NCI-H748 treated with DMSO at 0.1 percent for 48 hours (cell line): ENCODE measurements at regions not wholly inside any gene's neighbourhood (a gene's known extent, or its start where the extent isn't known, plus 50 kb on each side); places are given as distances from the start of the nearest gene placed in this dataset.
"Not testable (repeated sequence)": the region's sequence is repeated elsewhere in the genome, so short reads cannot be mapped to it uniquely, and the experiment has no call there.

Experiments used
- DNase-seq: peaks from one replicate; lab custom pipeline; 2025; lab: John Stamatoyannopoulos, UW

DNA sequence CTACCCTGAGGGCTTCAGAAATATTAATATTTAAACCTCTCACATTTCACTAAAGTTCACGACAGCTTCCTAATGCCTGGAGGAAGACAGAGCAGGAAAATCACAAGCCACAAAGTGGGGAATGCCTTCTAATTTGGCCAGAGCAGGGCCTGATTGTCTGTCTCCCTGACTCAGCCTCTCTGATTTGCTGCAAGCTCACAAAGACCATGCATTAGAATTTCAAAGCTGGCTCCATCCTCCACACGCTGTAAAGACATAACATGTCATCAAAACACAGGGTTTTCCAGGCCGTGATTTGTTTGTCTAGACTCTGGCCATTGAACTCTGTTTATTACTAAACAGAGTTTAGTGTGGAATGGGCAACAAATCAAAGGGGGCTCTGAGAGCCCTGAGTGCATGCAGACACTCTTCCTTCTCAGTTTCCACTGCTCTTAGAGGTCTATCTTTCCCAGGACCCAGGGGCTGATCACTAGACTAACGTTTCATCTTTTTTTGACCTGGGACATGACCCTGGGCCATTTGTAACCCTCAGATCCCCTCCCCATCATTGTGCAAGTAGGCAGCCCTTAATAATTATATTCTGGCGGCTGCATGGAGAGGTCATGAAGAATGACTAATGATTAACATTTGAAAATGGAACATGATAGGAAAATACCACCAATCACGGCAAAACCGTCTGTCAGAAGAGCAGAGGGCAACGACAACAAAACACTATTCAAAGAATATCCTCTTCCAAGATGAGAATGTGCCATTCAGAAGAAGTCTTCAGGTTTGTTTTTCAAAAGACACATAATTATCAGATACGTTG, 140.2 kb downstream of the ENC1 start:
- DNase-seq, result no peak

DNA sequence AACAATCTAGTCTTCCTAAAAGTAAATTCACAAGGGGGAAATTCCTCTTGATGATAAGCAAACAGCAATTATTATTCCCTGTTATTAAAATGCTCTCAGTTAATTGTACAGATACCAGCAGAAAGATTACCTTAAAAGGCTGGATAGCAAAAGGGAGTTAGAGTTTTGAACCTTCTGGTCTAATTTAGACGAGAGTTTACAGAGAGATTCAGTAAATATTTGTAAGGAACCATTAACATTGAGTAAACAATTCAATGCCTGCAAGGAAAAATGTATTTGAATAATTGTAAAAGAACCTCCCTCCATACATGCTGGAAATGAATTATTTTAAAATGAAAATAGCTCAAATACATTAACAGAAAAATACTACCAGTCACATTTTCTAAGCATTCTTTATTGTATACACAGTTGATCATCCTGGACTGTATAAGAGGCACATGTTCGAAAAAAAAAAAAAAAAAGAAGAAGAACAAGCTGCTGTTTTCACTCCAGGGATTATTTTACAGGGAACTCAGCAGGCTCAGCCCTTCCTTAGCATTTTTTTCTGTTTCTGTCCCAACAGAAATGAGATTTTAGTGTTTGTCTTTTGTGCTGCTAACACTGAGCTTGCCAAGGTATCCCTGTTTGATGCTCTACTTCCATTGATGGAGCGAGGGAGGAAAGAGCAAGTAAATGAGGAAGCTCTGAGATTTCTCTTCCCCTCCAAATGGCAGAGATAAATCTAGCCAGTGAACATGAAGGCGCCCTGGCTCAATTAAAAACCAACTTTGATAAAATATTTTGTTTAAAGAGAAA, 141.1 kb downstream of the ENC1 start:
- DNase-seq, result peak; percentile 80

DNA sequence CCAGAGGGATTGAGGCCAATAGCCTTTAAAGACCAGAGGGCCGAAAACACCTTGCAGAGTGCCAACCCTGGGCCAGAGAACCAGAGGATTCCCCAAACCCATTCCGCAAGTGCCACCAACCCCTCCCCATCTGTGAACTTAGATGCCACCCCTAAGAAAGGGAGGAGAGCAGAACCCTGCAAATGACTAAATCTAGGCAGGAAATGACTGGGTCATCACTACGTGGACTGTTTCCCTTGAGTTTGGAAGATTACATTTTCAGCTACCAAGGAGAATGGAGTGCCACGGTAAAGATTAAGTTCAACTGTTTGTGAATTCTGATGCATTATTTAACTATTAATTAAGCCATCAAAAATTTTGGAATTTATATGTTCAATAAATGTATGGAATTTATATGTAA, 142.8 kb downstream of the ENC1 start:
- DNase-seq, result no peak

GRCh38 chr5:74493411-74493810, 147.1 kb downstream of the ENC1 start:
- no peak for DNase-seq

DNA sequence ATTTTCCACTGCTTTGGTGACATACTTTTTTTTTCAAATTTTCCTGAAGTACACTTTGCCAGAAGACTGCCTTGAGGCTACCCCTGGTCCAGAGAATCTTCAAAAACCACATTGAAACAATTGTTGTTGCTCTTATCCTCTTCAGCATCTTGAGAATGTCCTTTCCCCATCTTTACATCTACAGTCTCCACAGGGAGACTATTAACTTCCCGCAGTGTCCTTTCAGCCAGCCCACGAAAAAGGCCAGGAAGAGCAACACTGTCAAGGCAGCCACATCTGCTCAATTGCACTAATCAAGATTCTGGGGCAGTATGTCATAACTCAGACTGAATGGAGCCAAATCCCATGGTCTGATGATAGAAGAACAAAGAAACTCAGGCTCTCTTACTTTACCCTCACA, 148.3 kb downstream of the ENC1 start:
- DNase-seq, result no peak

DNA sequence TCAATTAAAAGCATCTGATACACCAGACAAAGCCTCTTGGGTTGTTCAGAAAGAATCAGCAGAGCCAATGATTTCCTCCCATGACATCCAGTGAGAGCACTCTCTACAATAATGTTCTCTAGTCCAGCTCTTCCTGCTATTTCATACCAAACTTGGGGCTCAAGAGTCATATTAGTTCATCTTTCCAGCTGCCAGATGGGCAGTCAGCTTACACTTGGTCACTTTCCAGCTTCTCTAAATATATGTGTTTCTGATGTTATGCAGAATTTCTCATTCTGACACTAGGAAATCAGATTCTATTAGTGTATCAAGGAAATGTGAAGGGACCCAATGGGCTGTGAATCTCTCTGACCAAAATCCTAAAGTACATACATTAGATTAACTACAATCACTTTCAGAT, 148.9 kb downstream of the ENC1 start:
- DNase-seq, result no peak

DNA sequence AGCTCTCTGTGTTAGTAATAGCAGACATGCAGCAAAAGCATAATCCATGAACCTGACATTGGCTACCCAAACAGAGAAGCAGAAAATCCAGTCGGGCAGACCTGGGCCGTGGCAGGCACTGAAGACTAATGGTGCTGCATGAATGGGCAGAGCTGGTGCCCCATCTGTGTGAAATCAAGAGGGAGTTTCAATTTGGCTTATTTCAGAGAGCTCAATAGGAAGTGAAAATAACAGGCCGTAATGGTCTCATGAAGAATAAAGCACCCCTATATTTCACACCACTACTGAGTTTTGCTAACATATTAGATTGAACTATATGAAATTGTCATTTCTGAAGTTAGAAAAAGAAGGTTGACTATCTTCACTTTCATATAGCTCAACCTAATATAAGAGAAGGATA, 149.7 kb downstream of the ENC1 start:
- no peak for DNase-seq

GRCh38 chr5:74482990-74483389, 157.5 kb downstream of the ENC1 start:
- no peak for DNase-seq

GRCh38 chr5:74482523-74482922, 158.0 kb downstream of the ENC1 start:
- no peak for DNase-seq

DNA sequence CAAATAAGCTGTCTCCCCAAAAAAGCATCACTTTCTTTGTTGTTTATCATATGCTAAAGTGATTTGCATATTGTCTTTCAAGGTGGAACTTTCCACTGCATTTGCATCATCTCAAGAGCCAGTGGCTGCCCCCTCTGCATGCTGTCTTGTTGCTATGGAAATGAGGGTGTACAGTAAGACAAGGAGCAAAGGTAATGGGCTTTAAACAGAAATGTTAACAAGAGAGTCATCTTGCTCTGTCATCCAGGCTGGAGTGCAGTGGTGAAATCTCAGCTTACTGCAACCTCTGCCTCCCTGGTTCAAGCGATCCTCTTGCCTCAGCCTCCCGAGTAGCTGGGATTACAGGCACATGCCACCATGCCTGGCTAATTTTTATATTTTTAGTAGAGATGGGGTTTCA, 159.2 kb downstream of the ENC1 start:
- DNase-seq, result not testable (repeated sequence)

GRCh38 chr5:74480201-74480600, 160.3 kb downstream of the ENC1 start:
- no peak for DNase-seq

DNA sequence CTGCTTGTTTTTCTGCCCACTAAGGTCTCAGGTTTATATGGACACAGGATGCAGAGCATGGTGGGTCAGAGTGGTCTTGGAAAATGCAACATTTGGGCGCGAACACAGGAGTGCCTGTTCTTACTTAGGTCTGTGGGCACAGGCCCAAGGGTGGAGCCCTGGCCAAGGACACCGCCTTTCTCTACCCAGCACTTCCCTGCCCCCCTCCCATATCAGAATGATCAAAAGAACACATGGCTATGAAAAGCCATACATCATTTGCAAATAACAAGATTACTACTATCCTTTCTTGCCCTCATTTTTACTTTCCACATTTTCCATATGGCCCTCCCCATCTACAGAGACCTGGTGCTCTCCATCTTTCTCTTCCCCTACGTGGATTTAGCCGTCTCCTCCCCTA, 162.2 kb downstream of the ENC1 start:
- DNase-seq, result no peak

DNA sequence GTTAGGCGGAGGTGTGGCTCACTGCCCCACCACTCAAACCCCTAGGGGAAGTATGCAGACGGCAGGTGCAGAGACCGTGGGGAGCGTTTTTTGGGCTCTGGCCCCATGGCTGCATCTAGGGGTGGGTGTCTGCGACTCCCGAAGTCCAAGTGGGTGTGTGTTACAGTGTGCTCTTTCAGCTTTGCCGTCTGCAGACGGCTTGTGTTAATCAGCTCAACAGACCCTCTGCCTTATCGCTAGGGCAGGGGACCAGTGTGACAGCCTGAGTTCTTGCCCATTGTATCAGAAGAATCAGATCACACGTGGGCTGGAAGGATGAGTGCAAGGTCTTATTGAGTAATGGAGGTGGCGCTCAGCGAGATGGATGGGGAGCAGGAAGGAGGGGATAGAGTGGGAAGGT, 162.8 kb downstream of the ENC1 start:
- no peak for DNase-seq

- no peak for DNase-seq
Measured at GRCh38 chr5:74476819-74477453, 163.6 kb downstream of the ENC1 start.

GRCh38 chr5:74476046-74476818, 164.3 kb downstream of the ENC1 start:
- DNase-seq, result no peak

GRCh38 chr5:74471875-74472274, 168.7 kb downstream of the ENC1 start:
- no peak for DNase-seq

DNA sequence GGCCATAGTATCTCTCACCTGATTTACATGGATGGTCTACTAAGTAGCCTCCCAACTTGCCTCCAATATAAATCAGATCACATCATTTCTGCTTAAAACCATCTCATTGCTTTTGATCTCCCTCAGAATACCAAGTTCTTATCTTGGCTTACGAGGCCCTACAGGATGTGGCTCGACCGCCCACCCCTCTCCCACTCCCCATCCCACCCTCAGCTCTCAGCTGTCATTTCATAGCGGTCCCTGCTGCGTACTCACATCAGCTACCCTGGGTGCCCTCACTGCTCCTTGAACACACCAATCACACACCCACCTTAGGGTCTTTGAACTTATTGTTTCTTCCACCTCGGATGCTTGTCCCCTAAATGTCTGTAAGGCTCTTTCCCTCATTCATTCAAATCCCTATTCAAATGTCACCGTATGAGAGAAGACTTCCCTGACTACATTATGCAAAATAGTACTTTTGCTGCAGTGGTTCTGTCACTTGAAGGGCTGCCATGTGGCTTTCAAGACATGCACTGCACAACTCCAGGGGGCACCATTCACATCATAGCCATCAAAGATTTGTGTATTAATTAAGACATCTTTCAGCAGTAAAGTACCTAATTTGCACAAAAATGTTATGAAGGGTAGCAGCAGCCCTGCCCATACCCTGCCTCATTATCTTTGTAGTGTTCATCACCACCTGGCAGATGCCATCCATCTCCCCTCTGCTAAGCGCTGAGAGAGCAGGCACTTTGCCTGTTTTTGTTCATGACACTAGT, 171.1 kb downstream of the ENC1 start:
- no peak for DNase-seq

- DNase-seq, result no peak
Measured at GRCh38 chr5:74468421-74468820, 172.1 kb downstream of the ENC1 start.

DNA sequence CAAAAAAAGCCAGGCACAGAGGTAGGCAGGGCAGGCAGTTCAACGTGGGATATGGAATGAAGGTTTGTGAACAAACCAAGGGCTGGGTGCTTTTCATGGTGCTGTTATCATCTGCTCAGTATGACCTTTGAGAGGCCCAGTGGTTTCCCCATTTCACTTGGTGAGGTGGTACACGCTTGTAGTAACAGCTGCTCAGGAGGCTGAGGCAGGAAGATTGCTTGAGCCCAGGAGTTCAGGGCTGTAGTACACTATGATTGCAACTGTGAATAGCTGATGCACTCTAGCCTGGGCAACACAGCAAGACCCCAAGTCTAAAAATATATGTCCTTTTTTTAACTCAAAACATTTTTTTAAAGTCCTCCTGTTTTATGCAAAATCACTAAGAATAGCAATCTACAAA, 174.8 kb downstream of the ENC1 start:
- no peak for DNase-seq

DNA sequence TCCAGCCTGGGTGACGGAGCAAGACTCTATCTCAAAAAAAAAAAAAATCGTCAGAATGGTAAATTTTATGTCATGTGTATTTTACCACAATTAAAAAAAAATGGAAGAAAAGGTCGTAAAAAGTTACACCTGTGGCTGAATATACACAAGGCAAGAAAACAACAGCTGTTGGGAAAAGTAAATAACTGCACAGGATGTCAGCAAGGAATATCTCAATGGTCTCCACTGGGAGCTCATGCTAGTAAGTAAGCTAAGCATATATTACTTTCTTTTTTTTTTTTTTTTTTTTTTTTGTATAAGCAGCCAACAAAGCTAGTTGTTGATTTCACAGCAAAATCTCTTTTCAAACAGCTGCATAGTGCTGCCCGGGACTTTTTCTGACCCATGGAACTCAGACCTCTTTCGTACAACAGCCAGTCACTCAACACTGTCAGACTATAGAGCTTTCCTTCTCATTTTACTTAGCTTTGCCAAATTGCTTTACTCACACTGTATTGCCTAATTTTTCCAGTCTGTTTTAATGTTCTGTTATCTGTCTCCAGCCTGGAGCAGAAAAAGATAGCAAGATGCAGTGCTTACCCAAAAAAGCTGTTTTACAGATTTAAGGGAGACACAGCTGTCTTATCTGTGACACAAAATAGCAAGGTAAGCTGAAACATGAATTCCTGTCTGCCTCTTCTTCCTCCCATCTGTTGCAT, 175.9 kb downstream of the ENC1 start:
- no peak for DNase-seq

DNA sequence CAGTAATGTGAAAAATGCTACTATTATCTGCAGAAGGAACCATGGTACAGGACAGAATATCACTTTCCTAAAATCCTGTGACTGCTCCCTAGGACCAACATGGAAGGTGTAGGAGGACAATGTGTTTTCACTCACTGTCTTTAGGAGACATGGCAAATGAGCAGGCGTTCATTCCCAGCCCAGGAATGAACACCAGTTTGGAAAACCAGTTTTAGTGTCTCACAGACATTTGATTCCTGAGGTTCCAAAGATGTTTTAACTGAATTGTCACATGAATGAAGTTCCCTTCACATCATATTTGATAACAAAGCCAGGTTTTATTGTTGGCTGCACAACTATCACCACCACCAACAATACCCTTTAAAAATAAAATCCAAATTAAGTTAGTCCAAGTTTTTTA, 178.2 kb downstream of the ENC1 start:
- no peak for DNase-seq
